8988T (cell line): ENCODE measurements at regions not wholly inside any gene's neighbourhood (a gene's known extent, or its start where the extent isn't known, plus 50 kb on each side); places are given as distances from the start of the nearest gene placed in this dataset.

Experiments used
- DNase-seq: peaks from one replicate; pipeline ENCODE4 v3.0.0; 2011

DNA sequence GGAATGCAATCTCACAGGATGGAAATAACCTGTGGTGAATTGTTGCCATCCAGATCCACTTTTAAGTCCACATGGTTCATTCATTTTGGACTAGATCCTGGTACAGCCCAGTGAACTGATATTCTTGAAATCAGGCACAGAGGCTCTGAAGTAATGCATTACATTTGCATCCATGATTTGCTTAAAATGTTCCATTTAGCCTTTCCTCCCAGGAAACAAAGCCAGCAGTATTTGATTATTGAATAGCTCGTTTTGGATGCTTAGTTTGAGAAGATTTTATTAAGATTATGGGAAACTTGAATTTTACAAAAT, 995.8 kb upstream of the CDH2 start:
- no peak for DNase-seq

DNA sequence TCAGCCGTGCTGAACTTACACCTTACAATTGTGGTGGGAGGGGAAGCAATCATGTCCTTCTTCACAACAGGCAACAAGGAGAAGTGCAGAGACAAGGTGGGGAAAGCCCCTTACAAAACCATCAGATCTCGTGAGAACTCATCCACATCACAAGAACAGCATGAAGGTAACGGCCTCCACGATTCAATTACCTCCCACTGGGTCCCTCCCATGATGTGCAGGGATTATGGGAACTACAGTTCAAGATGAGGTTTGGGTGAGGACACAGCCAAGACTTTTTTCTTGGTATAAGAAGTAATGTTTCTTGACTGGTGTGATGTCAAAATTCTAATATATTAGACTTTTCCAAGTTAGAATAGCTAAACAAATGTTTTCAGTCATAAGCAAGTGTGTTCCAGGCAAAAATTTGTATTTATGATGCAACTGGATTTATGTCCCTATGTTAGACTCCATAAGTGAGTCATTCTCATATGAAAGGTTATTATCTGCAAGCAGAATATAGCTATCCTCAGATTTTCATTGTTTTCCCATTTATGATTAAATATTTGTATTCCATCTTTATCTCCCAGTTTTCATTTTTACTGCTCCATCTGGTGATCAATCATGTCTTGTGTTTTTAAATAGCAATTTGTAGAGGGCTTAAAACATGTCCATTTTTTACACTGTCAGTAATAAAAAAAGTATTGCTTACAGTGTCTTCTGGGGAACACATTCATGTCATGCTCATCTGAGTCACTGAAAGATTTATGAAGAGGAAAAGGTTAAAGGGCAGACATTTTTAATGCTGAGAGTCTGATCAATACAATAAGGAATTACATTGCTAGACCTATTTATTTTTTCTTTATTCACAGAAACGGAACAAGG, 995.2 kb upstream of the CDH2 start:
- DNase-seq, result no peak

DNA sequence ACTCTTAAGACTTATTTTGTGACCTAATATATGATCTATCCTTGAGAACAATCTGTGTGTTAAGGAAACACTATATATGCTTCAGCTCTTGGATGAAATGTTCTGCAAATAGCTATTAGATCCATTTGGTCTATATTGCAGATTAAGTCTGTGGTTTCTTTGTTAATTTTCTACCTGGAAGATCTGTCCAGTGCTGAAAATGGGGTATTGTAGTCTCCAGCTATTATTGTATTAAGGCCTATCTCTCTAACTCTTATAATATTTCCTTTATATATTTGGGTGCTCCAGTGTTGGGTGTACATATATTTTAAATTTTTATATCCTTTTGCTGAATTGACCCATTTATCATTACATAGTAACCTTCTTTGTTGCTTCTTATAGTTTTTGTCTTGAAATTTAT, 992.7 kb upstream of the CDH2 start:
- DNase-seq, result no peak

DNA sequence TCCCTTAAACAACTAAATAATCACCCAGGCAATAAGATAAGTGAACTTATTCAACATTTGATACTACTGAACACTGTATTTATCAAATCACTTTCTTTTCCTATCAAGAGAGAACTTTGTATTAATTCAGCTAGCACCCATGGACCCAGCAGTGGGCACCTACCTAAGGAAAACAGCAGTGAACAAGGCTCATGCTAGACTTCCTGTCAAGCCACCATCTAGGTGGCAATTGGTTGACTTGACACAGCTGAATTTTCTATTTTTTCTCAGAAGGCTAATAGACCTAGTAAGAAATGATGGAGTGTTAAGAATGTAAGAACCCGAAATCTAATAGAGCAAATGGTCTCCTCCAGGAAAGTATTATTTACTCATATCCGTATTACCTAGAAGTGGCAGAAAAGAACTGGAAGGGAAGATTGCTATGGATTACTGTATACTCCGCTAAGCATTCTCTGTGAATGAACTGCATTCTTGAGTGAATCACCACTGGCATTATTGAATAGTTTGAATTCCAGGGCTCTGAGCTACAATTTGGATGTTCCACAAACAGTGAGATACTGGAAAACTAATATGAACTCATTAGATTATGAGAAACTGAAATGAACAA, 988.2 kb upstream of the CDH2 start:
- DNase-seq, result peak; percentile 4

DNA sequence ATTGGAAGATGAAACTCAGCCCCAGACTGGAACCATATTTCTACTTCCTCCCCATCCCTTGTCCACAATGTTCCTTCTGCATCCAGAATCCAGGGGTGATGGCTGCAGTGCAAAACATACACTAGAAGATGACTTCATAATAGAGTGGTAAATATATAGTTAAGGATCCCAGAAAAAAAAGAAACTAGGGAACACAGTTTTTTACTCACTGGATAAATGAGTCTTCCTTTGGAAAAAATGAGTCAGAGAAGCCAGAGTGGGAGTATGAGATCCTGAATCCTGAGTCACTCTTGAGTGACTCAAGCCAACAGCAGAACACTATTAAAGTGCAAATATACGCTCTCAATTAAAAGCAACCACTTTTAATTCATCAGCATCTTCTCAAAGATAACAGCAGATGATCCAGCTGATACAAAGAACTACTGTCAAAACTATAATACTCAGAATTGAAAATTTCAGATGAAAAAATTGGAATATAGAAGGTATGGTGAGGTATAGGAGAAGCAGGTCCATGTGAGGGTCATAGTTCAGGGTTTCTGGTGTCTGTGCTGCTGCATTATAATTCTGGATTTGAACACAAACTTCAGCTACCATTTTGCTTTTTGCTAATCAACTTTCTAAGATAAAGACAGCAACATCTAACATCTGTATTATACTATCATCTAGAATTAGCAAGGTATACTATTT, 987.2 kb upstream of the CDH2 start:
- DNase-seq, result peak; percentile 7

DNA sequence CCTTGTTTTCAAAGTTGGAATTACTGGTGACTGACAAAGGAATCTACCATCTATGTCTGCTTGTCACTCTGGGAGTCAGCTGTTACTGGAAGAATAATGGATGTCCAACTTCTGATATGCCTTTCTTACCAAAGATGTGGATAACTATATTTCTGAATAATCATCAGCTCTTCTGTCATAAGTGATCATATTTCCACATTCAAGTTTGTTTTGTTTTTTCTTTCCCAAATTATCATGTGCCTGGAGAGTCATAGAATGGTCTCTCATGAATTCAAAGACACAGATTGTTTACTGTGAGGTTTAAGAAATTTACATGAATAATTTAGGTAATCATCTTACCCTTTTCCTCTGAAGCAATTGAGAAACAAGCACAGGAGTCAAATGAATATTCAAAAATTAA, 986.7 kb upstream of the CDH2 start:
- no peak for DNase-seq

DNA sequence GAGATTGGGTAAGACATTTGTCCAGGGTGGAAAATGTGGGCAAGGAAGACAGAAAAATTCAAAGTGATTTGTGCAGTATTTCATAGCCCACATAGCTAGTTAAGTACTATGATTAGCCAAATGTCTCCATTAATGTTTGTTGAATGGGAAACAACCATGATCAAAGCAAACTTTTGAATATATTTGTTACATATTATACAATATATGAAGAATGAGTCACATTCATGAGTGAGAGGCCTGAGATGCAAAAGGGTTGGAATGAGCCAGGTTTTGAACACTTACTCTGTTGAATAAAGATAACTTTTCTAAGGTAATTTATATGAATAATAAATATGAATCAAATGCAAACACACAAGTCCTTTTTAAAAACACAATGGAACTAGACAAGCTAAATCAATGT, 984.5 kb upstream of the CDH2 start:
- no peak for DNase-seq

DNA sequence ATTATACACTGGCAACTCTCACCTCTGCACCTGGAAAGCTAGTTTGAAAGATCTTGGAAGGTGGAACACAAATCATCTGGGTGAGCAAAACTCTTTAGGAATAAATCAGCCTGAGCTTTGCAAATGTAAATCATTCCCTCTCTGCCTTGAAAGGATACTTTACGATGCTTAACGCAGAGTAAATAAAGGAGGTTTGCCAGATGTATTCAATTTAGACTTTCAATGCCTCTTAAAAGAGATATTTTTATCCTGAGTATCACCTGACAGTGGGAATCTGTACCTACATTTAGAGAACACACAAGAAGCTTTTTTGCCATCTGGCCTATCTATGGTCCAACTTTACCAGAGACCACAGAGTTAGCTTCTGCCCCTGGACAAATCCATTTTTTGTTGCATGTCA, 983.2 kb upstream of the CDH2 start:
- DNase-seq, result no peak

DNA sequence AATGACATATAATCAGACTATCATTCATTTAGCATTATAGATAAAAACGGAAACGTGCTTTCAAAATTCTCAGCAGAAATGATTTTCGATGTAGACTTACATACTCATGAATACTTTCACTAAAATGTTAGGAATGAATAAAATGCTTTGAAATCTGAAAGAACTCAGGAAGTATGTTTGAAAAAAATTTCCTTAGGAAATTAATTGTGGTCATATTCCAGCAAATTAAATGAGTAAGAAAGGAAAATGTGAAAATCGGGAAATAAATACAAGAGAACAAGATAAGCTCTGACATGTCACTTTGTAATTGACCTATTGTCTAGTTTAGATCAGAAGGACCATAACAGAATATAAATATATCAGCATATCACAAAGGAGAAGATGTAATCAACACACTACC, 981.0 kb upstream of the CDH2 start:
- DNase-seq, result no peak

DNA sequence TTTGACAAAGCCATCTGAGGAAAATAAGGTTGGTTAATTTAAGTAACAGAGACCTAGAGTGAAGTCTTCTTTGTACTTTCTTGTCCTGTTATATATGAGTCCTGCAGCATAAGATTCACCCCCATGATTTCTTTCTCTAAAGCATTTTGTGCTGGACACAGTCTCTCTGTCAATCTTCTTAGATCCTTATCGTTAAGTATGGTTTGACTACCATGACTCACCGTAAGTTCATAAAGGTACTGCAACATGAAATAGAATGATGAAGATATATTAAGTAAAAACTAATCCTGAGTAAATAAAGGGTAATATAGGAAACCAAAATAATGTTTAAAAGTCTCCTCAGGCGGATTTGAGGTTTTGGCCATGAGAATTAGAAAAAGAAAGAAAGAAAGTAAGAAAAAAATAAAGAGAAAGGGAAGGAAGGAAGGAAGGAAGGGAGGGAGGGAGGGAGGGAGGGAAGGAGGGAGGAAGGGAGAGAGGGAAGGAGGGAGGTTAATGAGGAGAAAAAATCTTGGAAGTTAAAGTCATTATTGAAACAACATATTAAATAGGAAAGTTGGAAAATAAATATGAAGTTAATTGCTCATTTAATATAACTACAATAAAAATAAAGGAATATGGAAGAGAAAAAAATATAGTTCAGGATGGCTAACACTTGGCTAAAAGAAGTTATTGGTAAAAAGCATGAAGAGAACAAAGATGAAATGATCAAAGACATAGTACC, 980.3 kb upstream of the CDH2 start:
- no peak for DNase-seq

DNA sequence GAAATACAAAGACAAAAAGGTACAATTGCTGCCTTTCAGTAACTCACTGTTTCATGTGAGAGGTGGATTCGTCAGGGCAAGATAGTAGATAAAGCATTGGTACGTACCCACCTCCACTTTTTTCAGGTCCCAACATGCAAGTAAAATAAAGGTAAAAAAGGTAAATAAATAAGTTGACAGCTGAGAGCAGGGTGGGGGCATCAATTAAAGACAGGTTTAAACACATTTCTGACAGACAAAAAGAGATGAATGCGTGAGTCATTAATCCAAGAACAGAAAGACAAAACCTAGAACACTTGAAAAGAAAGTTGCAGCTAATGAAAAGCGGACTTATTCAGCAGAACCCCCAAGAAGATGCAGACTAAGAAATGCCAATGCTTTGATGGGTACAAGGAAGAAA, 979.6 kb upstream of the CDH2 start:
- DNase-seq, result no peak

DNA sequence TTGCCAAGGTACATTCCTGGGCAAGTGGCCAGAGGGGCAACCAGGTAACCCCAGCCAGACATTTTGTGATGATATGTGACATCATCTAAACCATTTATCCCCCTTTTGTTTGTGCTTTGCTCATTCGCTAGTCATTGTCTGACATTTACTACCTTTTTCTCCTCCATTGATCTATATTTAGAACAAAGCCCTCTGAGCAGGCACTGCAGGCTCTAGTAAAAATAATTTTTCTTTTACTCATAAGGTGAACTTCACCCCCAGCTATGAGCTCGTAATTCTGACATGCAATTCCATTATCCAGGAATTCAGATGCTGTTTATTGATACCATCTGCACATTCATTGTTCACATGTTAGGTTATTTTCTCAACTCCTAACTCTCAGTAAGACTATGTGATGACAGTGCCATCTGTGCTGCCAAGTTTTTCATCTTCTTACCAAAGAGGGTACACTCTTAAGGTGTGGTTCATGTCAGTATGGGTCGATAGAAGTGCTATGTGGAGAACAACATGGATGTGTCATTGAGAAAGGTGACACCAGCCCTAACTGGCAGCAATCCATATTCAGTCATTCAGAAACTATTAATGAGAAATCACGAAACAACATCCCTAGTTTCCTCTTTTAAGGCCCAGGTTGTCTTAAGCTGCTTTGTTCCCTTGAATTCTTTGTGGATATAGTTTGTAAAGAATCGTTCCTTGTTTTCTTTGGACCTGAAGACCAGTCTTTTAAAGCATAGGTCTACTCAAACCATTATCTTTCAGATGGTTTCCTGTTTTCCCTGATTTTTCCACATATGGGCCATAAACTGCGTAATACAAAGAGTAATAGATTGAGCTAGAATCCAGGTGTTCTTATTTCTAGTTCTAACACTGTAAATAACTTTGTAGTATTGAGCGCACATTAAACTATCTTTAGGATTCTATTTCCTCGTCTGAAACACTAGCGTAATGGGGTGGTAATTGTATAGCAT, 978.1 kb upstream of the CDH2 start:
- no peak for DNase-seq

DNA sequence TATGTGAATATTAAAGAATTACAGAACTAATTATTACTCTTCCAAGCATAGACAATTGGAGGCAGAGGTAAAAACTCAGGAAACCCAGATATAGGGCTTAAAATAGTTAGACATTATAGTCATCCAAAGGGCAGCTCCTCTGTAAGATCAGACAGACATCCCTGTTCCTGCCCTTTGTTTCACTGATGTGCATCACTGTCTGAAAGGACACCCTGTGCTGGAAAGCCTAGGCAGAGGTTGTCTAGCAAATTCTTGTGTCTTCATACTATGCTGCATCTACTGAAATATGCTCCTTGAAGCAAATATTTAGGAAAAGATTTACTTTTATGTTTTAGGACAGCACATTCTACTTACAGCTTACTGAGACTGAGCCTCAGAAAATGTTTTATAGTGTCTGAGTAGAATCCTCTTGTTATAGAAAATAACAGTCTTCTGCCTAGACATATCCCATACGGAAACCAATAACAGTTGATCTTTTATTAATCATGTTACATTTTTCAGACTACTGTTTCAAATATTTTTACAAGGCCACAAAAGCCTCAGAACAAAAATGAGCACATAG, 977.3 kb upstream of the CDH2 start:
- DNase-seq, result no peak

DNA sequence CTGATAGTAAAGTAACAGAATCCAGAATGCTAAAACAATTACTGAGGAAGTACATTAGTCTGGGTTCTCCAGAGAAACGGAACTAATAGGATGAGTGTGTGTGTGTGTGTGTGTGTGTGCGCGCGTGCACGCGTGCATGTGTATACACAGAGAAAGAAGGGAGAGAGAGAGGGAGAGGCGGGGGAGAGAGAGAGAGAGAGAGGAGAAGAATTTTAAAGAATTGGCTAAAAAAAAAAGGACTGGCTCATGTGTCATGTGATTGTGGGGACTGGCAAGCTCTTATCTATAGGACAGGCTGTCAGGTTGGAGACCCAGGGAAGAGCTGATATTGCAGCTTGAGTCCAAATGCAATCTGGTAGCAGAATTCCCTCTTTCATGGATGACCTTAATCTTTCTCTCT, 976.2 kb upstream of the CDH2 start:
- no peak for DNase-seq

DNA sequence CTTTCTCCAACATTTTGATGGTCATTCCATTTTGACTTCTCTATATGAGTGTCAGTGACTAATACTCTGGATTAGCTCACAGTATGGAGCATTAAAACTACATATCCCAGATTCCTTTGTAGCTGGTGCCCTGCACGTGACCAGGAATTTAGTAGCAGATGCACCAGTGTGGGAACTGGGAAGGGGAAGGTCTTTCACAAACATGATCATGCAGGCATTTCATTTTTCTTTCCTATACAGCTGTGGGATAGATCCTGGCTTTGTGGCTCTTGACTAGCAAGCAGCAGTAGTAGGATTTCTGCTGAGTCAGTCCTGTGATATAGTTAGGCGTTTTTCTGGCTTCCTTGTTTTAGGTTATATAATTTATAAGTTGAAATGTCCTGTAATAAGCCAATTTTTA, 971.0 kb upstream of the CDH2 start:
- DNase-seq, result no peak

DNA sequence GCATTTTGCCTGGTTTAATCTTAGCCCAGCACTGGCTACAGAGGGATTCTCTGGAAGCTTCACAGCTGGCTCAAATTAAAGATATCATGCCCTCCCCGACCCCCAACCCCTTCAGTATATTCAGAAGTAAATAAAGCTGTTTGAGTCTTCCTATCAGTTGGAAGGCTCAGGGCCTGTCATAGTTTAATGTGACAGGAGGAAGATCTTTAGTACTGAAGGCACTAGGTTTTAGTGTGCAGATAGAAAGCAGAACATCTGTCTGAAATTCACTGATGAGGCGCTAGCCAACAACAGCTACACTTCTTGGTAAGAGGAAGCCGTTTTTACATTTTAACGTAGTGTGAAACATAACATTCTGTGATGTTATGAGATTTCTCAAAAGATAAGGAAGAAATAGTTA, 969.1 kb upstream of the CDH2 start:
- DNase-seq, result no peak

DNA sequence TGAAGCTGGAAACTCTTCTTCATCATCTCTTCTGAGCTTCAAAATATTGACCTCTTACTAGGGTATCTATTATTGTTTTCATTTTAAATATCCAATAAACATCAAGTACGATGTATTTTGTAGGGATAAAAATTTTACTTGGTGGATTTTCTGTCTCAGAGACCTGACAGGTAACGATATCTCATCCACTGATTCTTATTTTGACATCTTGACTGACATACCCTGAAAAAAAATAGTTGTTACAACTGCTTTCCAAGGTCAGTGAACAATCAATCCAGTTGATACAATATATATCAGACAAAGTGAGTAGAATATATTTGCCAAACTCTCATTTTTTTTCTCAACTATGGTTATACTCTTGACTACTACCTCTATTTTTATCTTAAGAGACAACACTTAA, 963.7 kb upstream of the CDH2 start:
- DNase-seq, result no peak

DNA sequence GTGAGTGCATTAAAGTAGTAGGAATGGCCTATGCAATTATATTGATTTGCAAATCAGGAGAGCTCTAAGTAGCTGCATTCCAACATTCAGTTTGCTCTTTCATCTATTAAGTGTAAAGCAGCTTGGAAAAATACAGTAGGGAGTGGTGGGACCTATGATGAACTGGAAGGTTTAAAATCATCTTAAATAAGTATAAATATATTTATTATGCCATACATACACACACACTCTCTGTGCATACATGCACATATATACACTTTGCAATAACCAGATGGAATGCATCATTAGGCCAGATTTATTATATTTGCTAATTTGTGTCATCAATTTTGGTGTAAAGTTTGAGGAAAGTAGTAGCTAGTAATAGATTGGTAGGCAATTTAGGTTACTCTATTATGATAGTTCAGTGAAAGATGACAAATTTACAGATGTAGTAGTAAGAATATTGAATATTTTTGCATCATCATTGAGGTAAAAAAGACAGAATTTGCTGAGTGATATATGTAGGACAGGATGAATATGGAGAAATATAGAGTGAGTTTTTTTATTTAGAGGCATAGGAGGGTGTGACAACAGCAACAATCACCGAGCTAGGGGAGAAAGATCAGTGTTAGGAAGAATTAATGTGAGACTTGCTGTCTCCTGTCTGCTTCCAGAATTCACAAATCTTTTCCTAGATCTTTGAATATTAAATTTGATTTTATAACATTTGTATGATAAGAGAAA, 961.0 kb upstream of the CDH2 start:
- no peak for DNase-seq

DNA sequence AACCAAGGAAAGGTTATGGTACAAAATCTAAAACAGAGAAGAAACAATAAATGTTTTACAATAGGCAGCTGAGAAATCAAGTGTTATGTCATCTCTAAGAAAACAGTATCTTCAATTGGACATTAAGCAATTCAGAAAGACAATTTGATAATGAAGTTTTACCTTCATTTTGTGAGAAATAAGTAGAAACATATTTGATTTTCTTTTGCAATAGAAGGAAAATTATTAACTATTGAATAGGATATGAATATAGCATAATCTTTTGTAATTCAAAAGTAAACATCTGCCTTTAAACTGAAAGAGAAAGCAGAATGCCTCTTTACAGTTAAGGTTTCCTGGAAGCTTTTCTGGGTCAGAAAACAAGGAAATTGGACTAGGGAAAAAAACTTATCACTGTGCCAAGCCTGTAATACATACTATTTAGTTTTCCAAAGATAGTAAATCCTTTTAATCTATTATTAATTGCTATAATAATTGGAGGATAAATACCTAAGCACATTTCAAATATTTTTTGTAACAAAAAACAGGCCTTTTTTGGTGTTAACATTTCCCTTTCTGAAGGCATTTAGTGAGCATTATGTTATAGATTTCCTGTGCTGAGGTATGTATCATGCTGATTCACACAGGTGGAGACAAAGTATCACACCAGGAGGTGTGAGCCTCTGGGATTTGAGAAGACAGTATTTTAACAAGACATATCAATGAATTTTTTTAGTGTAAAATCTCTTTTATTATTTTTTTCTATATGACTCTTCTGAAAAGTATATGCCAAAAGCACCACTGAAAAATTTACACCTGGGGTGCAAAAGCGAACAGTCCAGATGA, 947.0 kb upstream of the CDH2 start:
- no peak for DNase-seq

DNA sequence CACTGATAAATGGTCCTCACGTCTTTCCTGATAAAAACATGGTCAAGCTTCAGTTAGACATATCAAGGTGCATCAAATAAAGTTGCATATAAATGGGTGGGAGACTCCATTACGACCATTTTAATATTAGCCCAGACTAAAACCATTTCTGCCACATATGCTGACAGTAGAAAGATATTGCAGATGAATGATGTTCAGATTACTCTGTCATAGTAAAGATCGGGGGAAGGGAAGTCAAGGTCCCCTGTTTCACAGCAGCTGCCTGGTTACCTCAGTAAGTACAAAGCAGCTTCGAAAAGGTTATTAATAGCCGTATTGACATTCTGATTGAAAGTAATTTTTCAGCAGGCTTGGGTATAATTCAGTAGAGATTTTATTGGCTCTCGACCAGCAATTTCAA, 927.7 kb upstream of the CDH2 start:
- DNase-seq, result no peak

DNA sequence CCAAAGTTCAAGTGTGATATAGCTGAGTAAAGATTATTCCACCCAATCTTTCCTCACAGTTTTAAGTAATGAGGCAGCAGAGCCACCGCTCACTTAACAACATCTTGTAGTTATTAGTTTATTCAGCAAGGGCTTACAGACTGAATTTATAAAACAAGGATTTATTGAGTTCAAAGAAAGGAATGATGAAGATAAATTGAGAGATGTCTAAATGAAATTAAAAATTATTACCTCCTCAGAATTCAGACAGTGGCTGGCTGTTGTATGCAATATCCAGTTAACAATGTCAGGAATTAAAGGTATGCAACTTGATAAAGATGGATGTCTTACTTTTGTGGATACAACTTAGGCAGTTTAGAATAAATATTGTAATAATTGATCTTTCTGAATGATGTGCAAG, 927.3 kb upstream of the CDH2 start:
- DNase-seq, result no peak
